ENCODE measurements at regions not wholly inside any gene's neighbourhood (a gene's known extent, or its start where the extent isn't known, plus 50 kb on each side); places are given as distances from the start of the nearest gene placed in this dataset.

GRCh38 chr17:5830921-5831320 is 239.3 kb upstream of the WSCD1 start:
- TF ChIP-seq TAF1 (conservative IDR thresholded peaks at IDR 0.05) (no peak), YY1 (IDR thresholded peaks at IDR 0.05) (no peak), JUND (IDR thresholded peaks at IDR 0.05) (no peak), MAX (IDR thresholded peaks at IDR 0.05) (no peak), RXRA (IDR thresholded peaks at IDR 0.05) (no peak), ATF3 (IDR thresholded peaks at IDR 0.05) (no peak), RAD21 (IDR thresholded peaks at IDR 0.05) (no peak), NR2F2 (IDR thresholded peaks at IDR 0.05) (no peak), FOXA2 (IDR thresholded peaks at IDR 0.05) (no peak)
- no peak for DNase-seq (ENCODE audit: low spot score)
- no peak overlapping the region for H3K9ac ChIP-seq (ENCODE audit: low read depth in 1 of 2, low read length in 2 of 2)
- peaks cover 0 to 5% (median 2%) of the 10 kb centered on the region in 4 donors for H3K9me3 ChIP-seq (ENCODE audit: control insufficient read depth in 4 of 4, low read length in 3 of 4)
- no peaks in the 10 kb centered on the region for H3K36me3 ChIP-seq (ENCODE audit: control insufficient read depth in 4 of 4, insufficient read depth in 3 of 4, low read depth in 1 of 4, low read length in 3 of 4)
- H3K27me3 ChIP-seq (ENCODE audit: control insufficient read depth in 4 of 4, insufficient read depth in 4 of 4, low read length in 3 of 4), result no peaks in the 10 kb centered on the region
- WGBS, result 69% methylated on average over 4 of the region's 4 CpGs
- no peaks in the 10 kb centered on the region for H3K4me1 ChIP-seq (ENCODE audit: control insufficient read depth in 4 of 4, insufficient read depth in 4 of 4, low read length in 3 of 4)
- no peak overlapping the region for H3K4me3 ChIP-seq (ENCODE audit: low read depth in 1 of 3, low read length in 3 of 3)
- no peak overlapping the region for H3K27ac ChIP-seq (ENCODE audit: low read depth in 1 of 2, low read length in 2 of 2)

- Histone ChIP-seq H3K9me3 (ENCODE audit: control insufficient read depth in 4 of 4, low read length in 3 of 4) (no peaks in the 10 kb centered on the region), H3K36me3 (ENCODE audit: control insufficient read depth in 4 of 4, insufficient read depth in 3 of 4, low read depth in 1 of 4, low read length in 3 of 4) (no peaks in the 10 kb centered on the region), H3K4me1 (ENCODE audit: control insufficient read depth in 4 of 4, insufficient read depth in 4 of 4, low read length in 3 of 4) (no peaks in the 10 kb centered on the region), H3K27ac (ENCODE audit: low read depth in 1 of 2, low read length in 2 of 2) (no peak overlapping the region), H3K4me3 (ENCODE audit: low read depth in 1 of 3, low read length in 3 of 3) (no peak overlapping the region), H3K27me3 (ENCODE audit: control insufficient read depth in 4 of 4, insufficient read depth in 4 of 4, low read length in 3 of 4) (no peaks in the 10 kb centered on the region), H3K9ac (ENCODE audit: low read depth in 1 of 2, low read length in 2 of 2) (no peak overlapping the region)
- TF ChIP-seq NR2F2 (IDR thresholded peaks at IDR 0.05) (no peak), YY1 (IDR thresholded peaks at IDR 0.05) (no peak), HNF4G (IDR thresholded peaks at IDR 0.05) (no peak), REST (IDR thresholded peaks at IDR 0.05) (no peak), FOXA2 (IDR thresholded peaks at IDR 0.05) (no peak), JUND (IDR thresholded peaks at IDR 0.05) (no peak), CTCF (IDR thresholded peaks at IDR 0.05; ENCODE audit: low read depth, low read length, missing input control) (no peak), ATF3 (IDR thresholded peaks at IDR 0.05) (no peak), GABPA (IDR thresholded peaks at IDR 0.05 in 1 of 2, conservative IDR thresholded peaks at IDR 0.05 in 1 of 2) (no peak), RAD21 (IDR thresholded peaks at IDR 0.05) (no peak)
- 31% methylated on average over 1 of the region's 1 CpG for WGBS
- DNase-seq (ENCODE audit: low spot score), result no peak
Measured at GRCh38 chr17:5832886-5833285, 237.3 kb upstream of the WSCD1 start.
